ENCODE measurements at regions not wholly inside any gene's neighbourhood (a gene's known extent, or its start where the extent isn't known, plus 50 kb on each side); places are given as distances from the start of the nearest gene placed in this dataset.

- TF ChIP-seq CTCF (IDR thresholded peaks at IDR 0.05), result no peak
- no peak overlapping the region for H3K4me3 Mint-ChIP-seq
- no peak for DNase-seq
- H3K27ac Mint-ChIP-seq, result no peak overlapping the region
- no peaks in the 10 kb centered on the region for H3K36me3 Mint-ChIP-seq (ENCODE audit: low read depth)
- H3K9me3 Mint-ChIP-seq, result peaks cover 14% of the 10 kb centered on the region
- H3K4me1 Mint-ChIP-seq, result peaks cover 22% of the 10 kb centered on the region
- H3K27me3 Mint-ChIP-seq (ENCODE audit: low read depth, poor library complexity), result no peaks in the 10 kb centered on the region
These were observed 109.4 kb upstream of the INPP4B start for GRCh38 chr4:142955501-142955900.

- no peak for DNase-seq
- no peaks in the 10 kb centered on the region for H3K27me3 Mint-ChIP-seq (ENCODE audit: low read depth, poor library complexity)
- H3K27ac Mint-ChIP-seq, result no peak overlapping the region
- H3K4me3 Mint-ChIP-seq, result no peak overlapping the region
- H3K36me3 Mint-ChIP-seq (ENCODE audit: low read depth), result no peaks in the 10 kb centered on the region
- no peak for TF ChIP-seq CTCF (IDR thresholded peaks at IDR 0.05)
- peaks cover 11% of the 10 kb centered on the region for H3K4me1 Mint-ChIP-seq
- peaks cover 14% of the 10 kb centered on the region for H3K9me3 Mint-ChIP-seq
These were observed 113.1 kb upstream of the INPP4B start for GRCh38 chr4:142959173-142959572.

- H3K36me3 Mint-ChIP-seq (ENCODE audit: low read depth), result no peaks in the 10 kb centered on the region
- no peaks in the 10 kb centered on the region for H3K27me3 Mint-ChIP-seq (ENCODE audit: low read depth, poor library complexity)
- no peak overlapping the region for H3K4me3 Mint-ChIP-seq
- peaks cover 11% of the 10 kb centered on the region for H3K4me1 Mint-ChIP-seq
- H3K27ac Mint-ChIP-seq, result no peak overlapping the region
- peaks cover 12% of the 10 kb centered on the region for H3K9me3 Mint-ChIP-seq
- no peak for DNase-seq
- TF ChIP-seq CTCF (IDR thresholded peaks at IDR 0.05), result no peak
These were observed 114.0 kb upstream of the INPP4B start for GRCh38 chr4:142960126-142960525.

- peaks cover 4% of the 10 kb centered on the region for H3K9me3 Mint-ChIP-seq
- no peak for DNase-seq
- peaks cover 11% of the 10 kb centered on the region for H3K4me1 Mint-ChIP-seq
- no peaks in the 10 kb centered on the region for H3K36me3 Mint-ChIP-seq (ENCODE audit: low read depth)
- H3K4me3 Mint-ChIP-seq, result no peak overlapping the region
- H3K27me3 Mint-ChIP-seq (ENCODE audit: low read depth, poor library complexity), result no peaks in the 10 kb centered on the region
- no peak for TF ChIP-seq CTCF (IDR thresholded peaks at IDR 0.05)
- no peak overlapping the region for H3K27ac Mint-ChIP-seq
These were observed 115.0 kb upstream of the INPP4B start for GRCh38 chr4:142960867-142961644.

- no peaks in the 10 kb centered on the region for H3K36me3 Mint-ChIP-seq (ENCODE audit: low read depth)
- H3K4me1 Mint-ChIP-seq, result peaks cover 11% of the 10 kb centered on the region
- TF ChIP-seq CTCF (IDR thresholded peaks at IDR 0.05), result no peak
- H3K27ac Mint-ChIP-seq, result no peak overlapping the region
- H3K9me3 Mint-ChIP-seq, result peaks cover 4% of the 10 kb centered on the region
- no peak for DNase-seq
- H3K27me3 Mint-ChIP-seq (ENCODE audit: low read depth, poor library complexity), result no peaks in the 10 kb centered on the region
- H3K4me3 Mint-ChIP-seq, result no peak overlapping the region
These were observed 115.8 kb upstream of the INPP4B start for GRCh38 chr4:142961866-142962265.

- Mint-ChIP-seq H3K4me1 (no peaks in the 10 kb centered on the region), H3K36me3 (ENCODE audit: low read depth) (no peaks in the 10 kb centered on the region), H3K27ac (no peak overlapping the region), H3K27me3 (ENCODE audit: low read depth, poor library complexity) (peaks cover 7% of the 10 kb centered on the region), H3K9me3 (no peaks in the 10 kb centered on the region), H3K4me3 (no peak overlapping the region)
- TF ChIP-seq CTCF (IDR thresholded peaks at IDR 0.05), result no peak
- no peak for DNase-seq
These were observed 128.2 kb upstream of the INPP4B start for GRCh38 chr4:142974328-142974727.

Data from nephron progenitor cell (in vitro differentiated cells).